ENCODE measurements at regions not wholly inside any gene's neighbourhood (a gene's known extent, or its start where the extent isn't known, plus 50 kb on each side); places are given as distances from the start of the nearest gene placed in this dataset.

- Histone ChIP-seq H3K36me3 (ENCODE audit: control insufficient read depth in 2 of 2, insufficient read depth in 2 of 2, low read length in 2 of 2) (no peaks in the 10 kb centered on the region), H3K4me1 (ENCODE audit: control insufficient read depth in 2 of 2, insufficient read depth in 2 of 2, low read length in 2 of 2) (no peaks in the 10 kb centered on the region), H3K27ac (ENCODE audit: low read depth in 2 of 2, low read length in 2 of 2) (no peak overlapping the region), H3K4me3 (ENCODE audit: low read length in 2 of 2) (no peak overlapping the region), H3K27me3 (ENCODE audit: control insufficient read depth in 2 of 2, insufficient read depth in 2 of 2, low read length in 2 of 2) (no peaks in the 10 kb centered on the region), H3K9me3 (ENCODE audit: control insufficient read depth in 2 of 2, low read length in 2 of 2) (peaks cover 0 to 5% of the 10 kb centered on the region in 2 donors), H3K9ac (ENCODE audit: low read depth in 1 of 2, low read length in 2 of 2) (no peak overlapping the region)
These were observed 686.1 kb upstream of the AADAT start for GRCh38 chr4:170775851-170776250.

DNA sequence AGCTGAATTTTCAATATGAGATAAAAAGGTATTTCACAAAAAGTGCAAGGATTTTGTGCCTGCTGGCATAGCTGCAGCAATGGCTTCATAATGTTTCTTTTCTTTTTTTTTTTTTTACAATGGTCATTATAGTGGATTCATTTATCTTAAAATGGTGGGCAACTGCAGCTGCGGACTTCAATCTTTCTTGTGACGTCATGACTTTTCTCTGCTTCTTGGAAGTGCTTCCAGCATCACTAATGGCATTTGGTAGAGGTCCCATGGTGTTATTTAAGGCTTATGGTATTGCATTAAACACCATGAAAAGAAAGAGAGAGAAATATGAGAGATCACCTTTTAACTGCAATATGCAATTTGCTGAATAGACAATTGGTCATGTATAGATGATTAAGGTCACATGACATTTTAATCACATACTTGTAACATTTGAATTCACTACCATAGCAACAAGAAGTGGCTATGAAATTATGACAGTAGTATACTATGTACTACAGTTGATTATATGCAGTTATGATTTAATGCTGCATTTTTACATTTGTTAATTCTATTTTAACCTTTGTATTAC, 684.0 kb upstream of the AADAT start:
- no peak overlapping the region for H3K4me3 ChIP-seq (ENCODE audit: low read length in 2 of 2)

DNA sequence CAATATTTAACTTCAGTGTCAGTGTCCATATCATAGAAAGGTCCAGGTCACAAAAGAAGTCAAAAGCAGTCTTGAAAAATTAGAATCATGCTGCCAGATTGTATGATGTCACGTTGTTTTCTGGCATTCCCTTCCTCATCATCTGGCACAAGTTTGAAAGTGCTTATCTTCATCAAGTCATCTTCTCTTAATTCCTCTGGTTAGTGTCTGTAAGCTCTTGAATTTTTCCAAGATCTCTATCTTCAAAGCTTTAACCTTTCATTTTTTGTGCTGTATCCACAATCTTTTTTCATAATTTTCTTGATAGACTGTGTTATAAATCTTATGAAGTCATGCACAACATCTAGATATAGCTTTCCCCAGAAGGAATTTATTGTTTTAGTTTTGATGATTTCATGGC, 682.7 kb upstream of the AADAT start:
- Histone ChIP-seq H3K27ac (ENCODE audit: low read depth in 2 of 2, low read length in 2 of 2) (no peak overlapping the region), H3K9ac (ENCODE audit: low read depth in 1 of 2, low read length in 2 of 2) (no peak overlapping the region), H3K9me3 (ENCODE audit: control insufficient read depth in 2 of 2, low read length in 2 of 2) (peaks cover 0 to 7% of the 10 kb centered on the region in 2 donors), H3K27me3 (ENCODE audit: control insufficient read depth in 2 of 2, insufficient read depth in 2 of 2, low read length in 2 of 2) (no peaks in the 10 kb centered on the region), H3K4me1 (ENCODE audit: control insufficient read depth in 2 of 2, insufficient read depth in 2 of 2, low read length in 2 of 2) (no peaks in the 10 kb centered on the region), H3K4me3 (ENCODE audit: low read length in 2 of 2) (no peak overlapping the region), H3K36me3 (ENCODE audit: control insufficient read depth in 2 of 2, insufficient read depth in 2 of 2, low read length in 2 of 2) (no peaks in the 10 kb centered on the region)

More for the DNA sequence above, 684.0 kb upstream of the AADAT start:
- Histone ChIP-seq H3K27ac (ENCODE audit: low read depth in 2 of 2, low read length in 2 of 2) (no peak overlapping the region), H3K4me1 (ENCODE audit: control insufficient read depth in 2 of 2, insufficient read depth in 2 of 2, low read length in 2 of 2) (no peaks in the 10 kb centered on the region), H3K36me3 (ENCODE audit: control insufficient read depth in 2 of 2, insufficient read depth in 2 of 2, low read length in 2 of 2) (no peaks in the 10 kb centered on the region), H3K9ac (ENCODE audit: low read depth in 1 of 2, low read length in 2 of 2) (no peak overlapping the region), H3K27me3 (ENCODE audit: control insufficient read depth in 2 of 2, insufficient read depth in 2 of 2, low read length in 2 of 2) (no peaks in the 10 kb centered on the region), H3K9me3 (ENCODE audit: control insufficient read depth in 2 of 2, low read length in 2 of 2) (peaks cover 0 to 5% of the 10 kb centered on the region in 2 donors)

- no peaks in the 10 kb centered on the region for H3K4me1 ChIP-seq (ENCODE audit: control insufficient read depth in 2 of 2, insufficient read depth in 2 of 2, low read length in 2 of 2)
- H3K9me3 ChIP-seq (ENCODE audit: control insufficient read depth in 2 of 2, low read length in 2 of 2) = peaks cover 0 to 2% of the 10 kb centered on the region in 2 donors
- H3K9ac ChIP-seq (ENCODE audit: low read depth in 1 of 2, low read length in 2 of 2) = no peak overlapping the region
- no peak overlapping the region for H3K27ac ChIP-seq (ENCODE audit: low read depth in 2 of 2, low read length in 2 of 2)
- no peaks in the 10 kb centered on the region for H3K36me3 ChIP-seq (ENCODE audit: control insufficient read depth in 2 of 2, insufficient read depth in 2 of 2, low read length in 2 of 2)
- H3K27me3 ChIP-seq (ENCODE audit: control insufficient read depth in 2 of 2, insufficient read depth in 2 of 2, low read length in 2 of 2) = no peaks in the 10 kb centered on the region
- no peak overlapping the region for H3K4me3 ChIP-seq (ENCODE audit: low read length in 2 of 2)
These were observed 680.9 kb upstream of the AADAT start for GRCh38 chr4:170770664-170771063.

GRCh38 chr4:170769862-170770261, 680.1 kb upstream of the AADAT start:
- Histone ChIP-seq H3K9me3 (ENCODE audit: control insufficient read depth in 2 of 2, low read length in 2 of 2) (peaks cover 0 to 2% of the 10 kb centered on the region in 2 donors), H3K36me3 (ENCODE audit: control insufficient read depth in 2 of 2, insufficient read depth in 2 of 2, low read length in 2 of 2) (no peaks in the 10 kb centered on the region), H3K27me3 (ENCODE audit: control insufficient read depth in 2 of 2, insufficient read depth in 2 of 2, low read length in 2 of 2) (no peaks in the 10 kb centered on the region), H3K4me1 (ENCODE audit: control insufficient read depth in 2 of 2, insufficient read depth in 2 of 2, low read length in 2 of 2) (no peaks in the 10 kb centered on the region), H3K9ac (ENCODE audit: low read depth in 1 of 2, low read length in 2 of 2) (no peak overlapping the region), H3K27ac (ENCODE audit: low read depth in 2 of 2, low read length in 2 of 2) (no peak overlapping the region), H3K4me3 (ENCODE audit: low read length in 2 of 2) (no peak overlapping the region)

GRCh38 chr4:170758988-170759387, 669.2 kb upstream of the AADAT start:
- Histone ChIP-seq H3K4me1 (ENCODE audit: control insufficient read depth in 2 of 2, insufficient read depth in 2 of 2, low read length in 2 of 2) (no peaks in the 10 kb centered on the region), H3K9ac (ENCODE audit: low read depth in 1 of 2, low read length in 2 of 2) (no peak overlapping the region), H3K27ac (ENCODE audit: low read depth in 2 of 2, low read length in 2 of 2) (no peak overlapping the region), H3K27me3 (ENCODE audit: control insufficient read depth in 2 of 2, insufficient read depth in 2 of 2, low read length in 2 of 2) (no peaks in the 10 kb centered on the region), H3K9me3 (ENCODE audit: control insufficient read depth in 2 of 2, low read length in 2 of 2) (no peaks in the 10 kb centered on the region), H3K4me3 (ENCODE audit: low read length in 2 of 2) (no peak overlapping the region), H3K36me3 (ENCODE audit: control insufficient read depth in 2 of 2, insufficient read depth in 2 of 2, low read length in 2 of 2) (no peaks in the 10 kb centered on the region)

DNA sequence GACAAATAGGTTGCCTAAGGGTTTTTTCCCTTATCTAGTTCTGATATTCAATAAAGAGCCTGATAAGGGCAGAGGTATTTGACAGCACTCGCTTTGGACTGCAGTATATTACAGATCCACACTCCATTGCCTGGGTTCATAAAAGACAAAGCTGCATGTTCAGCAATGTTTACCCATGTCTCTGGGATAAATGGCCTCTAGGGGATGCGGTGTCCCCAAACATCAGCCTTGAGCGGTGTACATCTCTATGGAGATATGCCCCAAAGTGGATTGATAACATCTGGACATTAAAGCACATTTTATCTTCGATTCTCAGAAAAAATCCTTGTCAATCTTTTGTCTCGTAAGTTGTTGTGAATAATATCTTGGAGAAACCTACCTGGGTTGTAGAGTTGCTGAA, 660.8 kb upstream of the AADAT start:
- H3K4me1 ChIP-seq (ENCODE audit: control insufficient read depth in 2 of 2, insufficient read depth in 2 of 2, low read length in 2 of 2) = no peaks in the 10 kb centered on the region
- H3K9me3 ChIP-seq (ENCODE audit: control insufficient read depth in 2 of 2, low read length in 2 of 2) = no peaks in the 10 kb centered on the region
- no peak overlapping the region for H3K4me3 ChIP-seq (ENCODE audit: low read length in 2 of 2)
- H3K27me3 ChIP-seq (ENCODE audit: control insufficient read depth in 2 of 2, insufficient read depth in 2 of 2, low read length in 2 of 2) = no peaks in the 10 kb centered on the region
- H3K36me3 ChIP-seq (ENCODE audit: control insufficient read depth in 2 of 2, insufficient read depth in 2 of 2, low read length in 2 of 2) = no peaks in the 10 kb centered on the region
- no peak overlapping the region for H3K27ac ChIP-seq (ENCODE audit: low read depth in 2 of 2, low read length in 2 of 2)
- H3K9ac ChIP-seq (ENCODE audit: low read depth in 1 of 2, low read length in 2 of 2) = no peak overlapping the region

- Histone ChIP-seq H3K9me3 (ENCODE audit: control insufficient read depth in 2 of 2, low read length in 2 of 2) (no peaks in the 10 kb centered on the region), H3K4me1 (ENCODE audit: control insufficient read depth in 2 of 2, insufficient read depth in 2 of 2, low read length in 2 of 2) (no peaks in the 10 kb centered on the region), H3K27ac (ENCODE audit: low read depth in 2 of 2, low read length in 2 of 2) (no peak overlapping the region), H3K9ac (ENCODE audit: low read depth in 1 of 2, low read length in 2 of 2) (no peak overlapping the region), H3K4me3 (ENCODE audit: low read length in 2 of 2) (no peak overlapping the region), H3K36me3 (ENCODE audit: control insufficient read depth in 2 of 2, insufficient read depth in 2 of 2, low read length in 2 of 2) (no peaks in the 10 kb centered on the region), H3K27me3 (ENCODE audit: control insufficient read depth in 2 of 2, insufficient read depth in 2 of 2, low read length in 2 of 2) (no peaks in the 10 kb centered on the region)
These were observed 659.2 kb upstream of the AADAT start for GRCh38 chr4:170748975-170749374.

- H3K4me1 ChIP-seq (ENCODE audit: control insufficient read depth in 2 of 2, insufficient read depth in 2 of 2, low read length in 2 of 2) = no peaks in the 10 kb centered on the region
- H3K9ac ChIP-seq (ENCODE audit: low read depth in 1 of 2, low read length in 2 of 2) = no peak overlapping the region
- H3K36me3 ChIP-seq (ENCODE audit: control insufficient read depth in 2 of 2, insufficient read depth in 2 of 2, low read length in 2 of 2) = no peaks in the 10 kb centered on the region
- no peaks in the 10 kb centered on the region for H3K9me3 ChIP-seq (ENCODE audit: control insufficient read depth in 2 of 2, low read length in 2 of 2)
- H3K27me3 ChIP-seq (ENCODE audit: control insufficient read depth in 2 of 2, insufficient read depth in 2 of 2, low read length in 2 of 2) = no peaks in the 10 kb centered on the region
- no peak overlapping the region for H3K27ac ChIP-seq (ENCODE audit: low read depth in 2 of 2, low read length in 2 of 2)
- no peak overlapping the region for H3K4me3 ChIP-seq (ENCODE audit: low read length in 2 of 2)
These were observed 653.9 kb upstream of the AADAT start for GRCh38 chr4:170743633-170744032.

- Histone ChIP-seq H3K9me3 (ENCODE audit: control insufficient read depth in 2 of 2, low read length in 2 of 2) (no peaks in the 10 kb centered on the region), H3K4me1 (ENCODE audit: control insufficient read depth in 2 of 2, insufficient read depth in 2 of 2, low read length in 2 of 2) (no peaks in the 10 kb centered on the region), H3K4me3 (ENCODE audit: low read length in 2 of 2) (no peak overlapping the region), H3K27ac (ENCODE audit: low read depth in 2 of 2, low read length in 2 of 2) (no peak overlapping the region), H3K36me3 (ENCODE audit: control insufficient read depth in 2 of 2, insufficient read depth in 2 of 2, low read length in 2 of 2) (no peaks in the 10 kb centered on the region), H3K9ac (ENCODE audit: low read depth in 1 of 2, low read length in 2 of 2) (no peak overlapping the region), H3K27me3 (ENCODE audit: control insufficient read depth in 2 of 2, insufficient read depth in 2 of 2, low read length in 2 of 2) (no peaks in the 10 kb centered on the region)
These were observed 652.1 kb upstream of the AADAT start for GRCh38 chr4:170741856-170742255.

GRCh38 chr4:170736710-170737109, 647.0 kb upstream of the AADAT start:
- H3K9me3 ChIP-seq (ENCODE audit: control insufficient read depth in 2 of 2, low read length in 2 of 2) = no peaks in the 10 kb centered on the region
- no peaks in the 10 kb centered on the region for H3K27me3 ChIP-seq (ENCODE audit: control insufficient read depth in 2 of 2, insufficient read depth in 2 of 2, low read length in 2 of 2)
- no peak overlapping the region for H3K27ac ChIP-seq (ENCODE audit: low read depth in 2 of 2, low read length in 2 of 2)
- H3K4me1 ChIP-seq (ENCODE audit: control insufficient read depth in 2 of 2, insufficient read depth in 2 of 2, low read length in 2 of 2) = no peaks in the 10 kb centered on the region
- H3K36me3 ChIP-seq (ENCODE audit: control insufficient read depth in 2 of 2, insufficient read depth in 2 of 2, low read length in 2 of 2) = no peaks in the 10 kb centered on the region
- H3K4me3 ChIP-seq (ENCODE audit: low read length in 2 of 2) = no peak overlapping the region
- H3K9ac ChIP-seq (ENCODE audit: low read depth in 1 of 2, low read length in 2 of 2) = no peak overlapping the region

Data from mucosa of rectum (tissue), 2 donors.